ENCODE measurements at regions not wholly inside any gene's neighbourhood (a gene's known extent, or its start where the extent isn't known, plus 50 kb on each side); places are given as distances from the start of the nearest gene placed in this dataset.

- TF ChIP-seq TAF1 (IDR thresholded peaks at IDR 0.05; ENCODE audit: low read depth), result no peak
- TF ChIP-seq CTCF (IDR thresholded peaks at IDR 0.05; ENCODE audit: poor library complexity, severe bottlenecking), result no peak
Observed at GRCh38 chr14:71474301-71475265, 457.6 kb upstream of the RGS6 start.
